Hematopoietic multipotent progenitor cell (in vitro differentiated cells): ENCODE measurements at regions not wholly inside any gene's neighbourhood (a gene's known extent, or its start where the extent isn't known, plus 50 kb on each side); places are given as distances from the start of the nearest gene placed in this dataset.
"Not testable (repeated sequence)": the region's sequence is repeated elsewhere in the genome, so short reads cannot be mapped to it uniquely, and the experiment has no call there.

Experiments
- DNase-seq, 3 donors: peaks; one replicate each; pipeline ENCODE4 v3.0.0-alpha.2; 2011 to 2015; ENCODE audit warnings: low read depth in 2 of 3, low spot score in 2 of 3

GRCh38 chr21:14903172-14903865 lies 161.5 kb downstream of the NRIP1 start:
- no peak for DNase-seq

- DNase-seq: no peak
These were observed 163.3 kb downstream of the NRIP1 start for GRCh38 chr21:14901482-14901958.

- DNase-seq: no peak
These were observed 164.2 kb downstream of the NRIP1 start for GRCh38 chr21:14900611-14901010.

GRCh38 chr21:14900058-14900457 lies 164.7 kb downstream of the NRIP1 start:
- DNase-seq: no peak

GRCh38 chr21:14895792-14896191 lies 169.0 kb downstream of the NRIP1 start:
- no peak for DNase-seq

GRCh38 chr21:14890141-14890540 lies 174.7 kb downstream of the NRIP1 start:
- no peak for DNase-seq

- peak in 1 of 3 donors; percentile 66 for DNase-seq
These were observed 175.6 kb downstream of the NRIP1 start for GRCh38 chr21:14889080-14889810.

GRCh38 chr21:14888202-14888601 lies 176.6 kb downstream of the NRIP1 start:
- DNase-seq: no peak

GRCh38 chr21:14886001-14886400 lies 178.8 kb downstream of the NRIP1 start:
- DNase-seq: no peak

GRCh38 chr21:14883351-14883750 lies 181.4 kb downstream of the NRIP1 start:
- DNase-seq: no peak

- not testable (repeated sequence) for DNase-seq
These were observed 182.3 kb downstream of the NRIP1 start for GRCh38 chr21:14882545-14882944.

- no peak for DNase-seq
These were observed 182.8 kb downstream of the NRIP1 start for GRCh38 chr21:14881863-14882499.

- DNase-seq: no peak
These were observed 183.9 kb downstream of the NRIP1 start for GRCh38 chr21:14880922-14881321.

- peak in 1 of 3 donors; percentile 16 for DNase-seq
These were observed 185.3 kb downstream of the NRIP1 start for GRCh38 chr21:14879458-14879857.

GRCh38 chr21:14878971-14879370 lies 185.8 kb downstream of the NRIP1 start:
- DNase-seq: no peak

- no peak for DNase-seq
These were observed 187.1 kb downstream of the NRIP1 start for GRCh38 chr21:14877581-14878228.

GRCh38 chr21:14876524-14876840 lies 188.3 kb downstream of the NRIP1 start:
- no peak for DNase-seq

GRCh38 chr21:14875704-14876523 lies 188.9 kb downstream of the NRIP1 start:
- no peak for DNase-seq

- no peak for DNase-seq
These were observed 189.6 kb downstream of the NRIP1 start for GRCh38 chr21:14875186-14875585.

GRCh38 chr21:14874379-14874778 lies 190.4 kb downstream of the NRIP1 start:
- no peak for DNase-seq
